Nephron progenitor cell (in vitro differentiated cells): ENCODE measurements at regions not wholly inside any gene's neighbourhood (a gene's known extent, or its start where the extent isn't known, plus 50 kb on each side); places are given as distances from the start of the nearest gene placed in this dataset.

Source experiments
- DNase-seq: peaks from one replicate; pipeline ENCODE4 v3.0.0; 2021
- H3K27ac Mint-ChIP-seq: 2 replicates; pipeline ENCODE4 v1.8.0; 2021; ENCODE audit warnings: mild to moderate bottlenecking, moderate library complexity, mixed read lengths
- H3K27me3 Mint-ChIP-seq: 2 replicates; pipeline ENCODE4 v1.8.0; 2021; ENCODE audit warnings: mild to moderate bottlenecking, low read depth, mixed read lengths; ENCODE audit not compliant: poor library complexity
- H3K36me3 Mint-ChIP-seq: 2 replicates; pipeline ENCODE4 v1.8.0; 2021; ENCODE audit warnings: low read depth, mixed read lengths
- H3K4me1 Mint-ChIP-seq: 2 replicates; pipeline ENCODE4 v1.8.0; 2021; ENCODE audit warnings: mixed read lengths
- H3K4me3 Mint-ChIP-seq: 2 replicates; pipeline ENCODE4 v1.8.0; 2021; ENCODE audit warnings: mild to moderate bottlenecking, moderate library complexity, mixed read lengths
- H3K9me3 Mint-ChIP-seq: 2 replicates; pipeline ENCODE4 v1.8.0; 2021; ENCODE audit warnings: mild to moderate bottlenecking, moderate library complexity, mixed read lengths
- CTCF ChIP-seq: fragments of 200-600 bp; sonication (generic); IDR thresholded peaks from 2 replicates; pipeline ENCODE4 v1.5.0; 2021; ENCODE audit warnings: antibody characterized with exemption

GRCh38 chr3:25153136-25153535 lies 274.9 kb upstream of the RARB start:
- Mint-ChIP-seq H3K9me3 (no peaks in the 10 kb centered on the region), H3K27ac (no peak overlapping the region), H3K27me3 (peaks cover 3% of the 10 kb centered on the region), H3K4me3 (no peak overlapping the region), H3K36me3 (no peaks in the 10 kb centered on the region), H3K4me1 (peaks cover 19% of the 10 kb centered on the region)
- no peak for DNase-seq
- no peak for TF ChIP-seq CTCF

GRCh38 chr3:25153561-25153960 lies 274.5 kb upstream of the RARB start:
- no peaks in the 10 kb centered on the region for H3K9me3 Mint-ChIP-seq
- H3K27ac Mint-ChIP-seq, result no peak overlapping the region
- peaks cover 3% of the 10 kb centered on the region for H3K27me3 Mint-ChIP-seq

DNA sequence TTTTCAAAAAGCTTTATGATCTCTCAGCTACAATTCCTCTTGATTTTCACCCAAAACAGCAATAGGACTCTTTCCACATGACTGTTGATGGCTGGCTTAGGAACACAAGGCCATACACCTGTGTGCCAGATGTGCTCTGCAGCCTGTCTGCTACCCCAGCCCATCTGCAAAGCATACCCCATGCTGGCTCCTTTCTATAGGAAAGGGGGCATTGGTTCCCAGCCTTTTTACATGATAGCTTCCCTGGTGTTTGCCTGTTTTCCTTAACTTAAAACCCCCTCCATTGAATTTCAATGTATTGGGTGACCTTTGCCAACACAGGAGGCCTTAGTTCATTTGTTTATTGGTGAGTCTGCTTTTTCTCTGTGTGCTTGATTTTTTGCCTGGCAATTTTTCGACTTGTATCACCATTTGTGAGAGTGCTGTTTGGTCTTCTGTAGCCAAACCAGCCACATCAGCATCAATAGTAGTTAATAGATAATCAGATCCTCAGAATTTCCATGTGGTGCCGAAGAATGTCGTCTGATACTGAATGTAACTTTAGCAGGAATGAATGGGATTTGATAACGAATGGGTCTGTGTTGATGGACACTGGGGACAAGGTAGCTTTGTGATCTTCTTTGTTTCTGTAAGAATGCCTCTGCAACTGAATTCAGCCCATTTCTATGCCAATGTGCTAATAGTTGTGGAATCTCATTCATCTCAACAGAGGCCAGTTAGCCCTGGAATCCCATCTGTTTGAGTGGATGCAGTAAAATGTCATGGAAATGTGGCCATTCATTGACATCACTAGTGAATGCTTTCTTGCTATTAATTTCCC lies 272.2 kb upstream of the RARB start:
- H3K4me3 Mint-ChIP-seq, result no peak overlapping the region
- H3K36me3 Mint-ChIP-seq, result no peaks in the 10 kb centered on the region
- H3K27me3 Mint-ChIP-seq, result peaks cover 3% of the 10 kb centered on the region
- no peaks in the 10 kb centered on the region for H3K9me3 Mint-ChIP-seq
- no peak for TF ChIP-seq CTCF
- no peak for DNase-seq
- peaks cover 23% of the 10 kb centered on the region for H3K4me1 Mint-ChIP-seq
- peak overlapping the region; percentile 55 for H3K27ac Mint-ChIP-seq

More at GRCh38 chr3:25153561-25153960, 274.5 kb upstream of the RARB start:
- Mint-ChIP-seq H3K4me1 (peaks cover 19% of the 10 kb centered on the region), H3K4me3 (no peak overlapping the region), H3K36me3 (no peaks in the 10 kb centered on the region)
- TF ChIP-seq CTCF, result no peak
- DNase-seq, result no peak

- Mint-ChIP-seq H3K4me1 (peaks cover 23% of the 10 kb centered on the region), H3K9me3 (no peaks in the 10 kb centered on the region), H3K27ac (peak overlapping the region; percentile 54), H3K27me3 (peaks cover 3% of the 10 kb centered on the region), H3K36me3 (no peaks in the 10 kb centered on the region), H3K4me3 (no peak overlapping the region)
- no peak for TF ChIP-seq CTCF
- DNase-seq, result no peak
Observed at GRCh38 chr3:25156626-25157025, 271.4 kb upstream of the RARB start.

GRCh38 chr3:25165306-25165705 lies 262.8 kb upstream of the RARB start:
- Mint-ChIP-seq H3K4me3 (no peak overlapping the region), H3K4me1 (peaks cover 6% of the 10 kb centered on the region), H3K9me3 (peaks cover 23% of the 10 kb centered on the region), H3K36me3 (peaks cover 10% of the 10 kb centered on the region), H3K27ac (no peak overlapping the region), H3K27me3 (no peaks in the 10 kb centered on the region)
- DNase-seq, result no peak
- no peak for TF ChIP-seq CTCF

- Mint-ChIP-seq H3K27ac (no peak overlapping the region), H3K4me3 (no peak overlapping the region), H3K36me3 (peaks cover 10% of the 10 kb centered on the region), H3K9me3 (peaks cover 23% of the 10 kb centered on the region), H3K27me3 (peaks cover 2% of the 10 kb centered on the region), H3K4me1 (peaks cover 5% of the 10 kb centered on the region)
- no peak for DNase-seq
- no peak for TF ChIP-seq CTCF
Observed at GRCh38 chr3:25166016-25166415, 262.0 kb upstream of the RARB start.
